ENCODE measurements at regions not wholly inside any gene's neighbourhood (a gene's known extent, or its start where the extent isn't known, plus 50 kb on each side); places are given as distances from the start of the nearest gene placed in this dataset.

DNA sequence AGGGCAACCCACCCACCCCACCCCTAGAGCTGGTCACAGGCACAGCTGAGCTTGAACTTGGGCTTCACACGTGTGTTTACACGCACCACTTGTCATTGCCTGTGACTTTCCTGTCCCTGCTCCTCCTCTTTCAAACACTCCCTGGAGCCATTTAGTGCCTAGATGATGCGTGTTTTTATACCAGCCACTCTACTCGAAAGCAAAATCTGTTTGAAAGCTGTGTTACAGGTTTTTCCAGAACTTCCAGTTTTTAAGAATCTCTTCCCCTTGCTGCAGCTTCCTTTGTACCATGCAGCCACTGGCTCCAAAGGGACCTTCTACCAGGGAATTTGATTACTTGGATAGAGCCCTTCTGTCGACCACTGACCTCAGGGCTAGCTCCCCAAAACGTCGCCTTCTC, 78.8 kb upstream of the SPRY4 start:
- TF ChIP-seq POLR2A (IDR thresholded peaks at IDR 0.05; ENCODE audit: low read length) (no peak), GATA1 (IDR thresholded peaks at IDR 0.05; ENCODE audit: low read depth, low read length) (no peak)

Measured in erythroblast (primary cell).